ENCODE measurements at regions not wholly inside any gene's neighbourhood (a gene's known extent, or its start where the extent isn't known, plus 50 kb on each side); places are given as distances from the start of the nearest gene placed in this dataset.
A peak's percentile ranks its signal among the peaks of the same experiment; 100 is the strongest.

- Histone ChIP-seq H3K27me3 (ENCODE audit: control insufficient read depth in 2 of 2, insufficient read depth in 1 of 2, low read length in 1 of 2) (no peaks in the 10 kb centered on the region), H3K4me3 (ENCODE audit: low read length in 2 of 2) (no peak overlapping the region), H3K27ac (ENCODE audit: low read depth in 1 of 2, low read length in 1 of 2) (no peak overlapping the region), H3K9me3 (ENCODE audit: control insufficient read depth in 2 of 2, insufficient read depth in 1 of 2, low read length in 1 of 2) (no peaks in the 10 kb centered on the region), H3K4me1 (ENCODE audit: control insufficient read depth in 2 of 2, insufficient read depth in 2 of 2, low read length in 2 of 2) (no peaks in the 10 kb centered on the region), H3K36me3 (ENCODE audit: control insufficient read depth in 2 of 2, insufficient read depth in 2 of 2, low read length in 1 of 2) (no peaks in the 10 kb centered on the region)
- WGBS: 95% methylated on average over 5 of the region's 5 CpGs
- no peak for DNase-seq (ENCODE audit: low read depth in 6 of 9, low spot score in 9 of 9)
Measured at GRCh38 chr4:129600898-129601297, 504.9 kb downstream of the C4orf33 start.

GRCh38 chr4:129602447-129602846 lies 506.5 kb downstream of the C4orf33 start:
- no peaks in the 10 kb centered on the region for H3K4me1 ChIP-seq (ENCODE audit: control insufficient read depth in 2 of 2, insufficient read depth in 2 of 2, low read length in 2 of 2)
- WGBS: 95% methylated on average over 1 of the region's 1 CpG

GRCh38 chr4:129603241-129603931 lies 507.4 kb downstream of the C4orf33 start:
- 89% methylated on average over 4 of the region's 4 CpGs for WGBS
- Histone ChIP-seq H3K36me3 (ENCODE audit: control insufficient read depth in 2 of 2, insufficient read depth in 2 of 2, low read length in 1 of 2) (no peaks in the 10 kb centered on the region), H3K9me3 (ENCODE audit: control insufficient read depth in 2 of 2, insufficient read depth in 1 of 2, low read length in 1 of 2) (no peaks in the 10 kb centered on the region), H3K27me3 (ENCODE audit: control insufficient read depth in 2 of 2, insufficient read depth in 1 of 2, low read length in 1 of 2) (no peaks in the 10 kb centered on the region), H3K4me3 (ENCODE audit: low read length in 2 of 2) (no peak overlapping the region), H3K27ac (ENCODE audit: low read depth in 1 of 2, low read length in 1 of 2) (no peak overlapping the region), H3K4me1 (ENCODE audit: control insufficient read depth in 2 of 2, insufficient read depth in 2 of 2, low read length in 2 of 2) (no peaks in the 10 kb centered on the region)
- DNase-seq (ENCODE audit: low read depth in 6 of 9, low spot score in 9 of 9): no peak

More at GRCh38 chr4:129602447-129602846, 506.5 kb downstream of the C4orf33 start:
- no peak for DNase-seq (ENCODE audit: low read depth in 6 of 9, low spot score in 9 of 9)
- no peaks in the 10 kb centered on the region for H3K9me3 ChIP-seq (ENCODE audit: control insufficient read depth in 2 of 2, insufficient read depth in 1 of 2, low read length in 1 of 2)
- no peaks in the 10 kb centered on the region for H3K27me3 ChIP-seq (ENCODE audit: control insufficient read depth in 2 of 2, insufficient read depth in 1 of 2, low read length in 1 of 2)
- H3K36me3 ChIP-seq (ENCODE audit: control insufficient read depth in 2 of 2, insufficient read depth in 2 of 2, low read length in 1 of 2): no peaks in the 10 kb centered on the region
- H3K27ac ChIP-seq (ENCODE audit: low read depth in 1 of 2, low read length in 1 of 2): no peak overlapping the region
- no peak overlapping the region for H3K4me3 ChIP-seq (ENCODE audit: low read length in 2 of 2)

- H3K27me3 ChIP-seq (ENCODE audit: control insufficient read depth in 2 of 2, insufficient read depth in 1 of 2, low read length in 1 of 2): no peaks in the 10 kb centered on the region
- DNase-seq (ENCODE audit: low read depth in 6 of 9, low spot score in 9 of 9): no peak
- WGBS: 57% methylated on average over 1 of the region's 1 CpG
Measured at GRCh38 chr4:129604632-129605255, 508.8 kb downstream of the C4orf33 start.

GRCh38 chr4:129614611-129615010 lies 518.7 kb downstream of the C4orf33 start:
- H3K4me1 ChIP-seq (ENCODE audit: control insufficient read depth in 2 of 2, insufficient read depth in 2 of 2, low read length in 2 of 2): no peaks in the 10 kb centered on the region
- H3K4me3 ChIP-seq (ENCODE audit: low read length in 2 of 2): no peak overlapping the region
- WGBS: 73% methylated on average over 3 of the region's 3 CpGs
- H3K27me3 ChIP-seq (ENCODE audit: control insufficient read depth in 2 of 2, insufficient read depth in 1 of 2, low read length in 1 of 2): no peaks in the 10 kb centered on the region
- H3K36me3 ChIP-seq (ENCODE audit: control insufficient read depth in 2 of 2, insufficient read depth in 2 of 2, low read length in 1 of 2): no peaks in the 10 kb centered on the region
- DNase-seq (ENCODE audit: low read depth in 6 of 9, low spot score in 9 of 9): no peak
- no peak overlapping the region for H3K27ac ChIP-seq (ENCODE audit: low read depth in 1 of 2, low read length in 1 of 2)
- no peaks in the 10 kb centered on the region for H3K9me3 ChIP-seq (ENCODE audit: control insufficient read depth in 2 of 2, insufficient read depth in 1 of 2, low read length in 1 of 2)

More at GRCh38 chr4:129604632-129605255, 508.8 kb downstream of the C4orf33 start:
- Histone ChIP-seq H3K4me1 (ENCODE audit: control insufficient read depth in 2 of 2, insufficient read depth in 2 of 2, low read length in 2 of 2) (no peaks in the 10 kb centered on the region), H3K36me3 (ENCODE audit: control insufficient read depth in 2 of 2, insufficient read depth in 2 of 2, low read length in 1 of 2) (no peaks in the 10 kb centered on the region), H3K9me3 (ENCODE audit: control insufficient read depth in 2 of 2, insufficient read depth in 1 of 2, low read length in 1 of 2) (no peaks in the 10 kb centered on the region), H3K27ac (ENCODE audit: low read depth in 1 of 2, low read length in 1 of 2) (no peak overlapping the region), H3K4me3 (ENCODE audit: low read length in 2 of 2) (no peak overlapping the region)

- Histone ChIP-seq H3K27me3 (ENCODE audit: control insufficient read depth in 2 of 2, insufficient read depth in 1 of 2, low read length in 1 of 2) (no peaks in the 10 kb centered on the region), H3K4me1 (ENCODE audit: control insufficient read depth in 2 of 2, insufficient read depth in 2 of 2, low read length in 2 of 2) (no peaks in the 10 kb centered on the region), H3K27ac (ENCODE audit: low read depth in 1 of 2, low read length in 1 of 2) (peak overlapping the region; percentile 60 to 81), H3K36me3 (ENCODE audit: control insufficient read depth in 2 of 2, insufficient read depth in 2 of 2, low read length in 1 of 2) (no peaks in the 10 kb centered on the region), H3K4me3 (ENCODE audit: low read length in 2 of 2) (no peak overlapping the region), H3K9me3 (ENCODE audit: control insufficient read depth in 2 of 2, insufficient read depth in 1 of 2, low read length in 1 of 2) (no peaks in the 10 kb centered on the region)
- WGBS: 84% methylated on average over 2 of the region's 2 CpGs
- DNase-seq (ENCODE audit: low read depth in 6 of 9, low spot score in 9 of 9): peak in 3 of 9 donors; percentile 4 to 60 (median 18)
Measured at GRCh38 chr4:129622566-129622965, 526.6 kb downstream of the C4orf33 start.

GRCh38 chr4:129623233-129623875 lies 527.4 kb downstream of the C4orf33 start:
- no peaks in the 10 kb centered on the region for H3K9me3 ChIP-seq (ENCODE audit: control insufficient read depth in 2 of 2, insufficient read depth in 1 of 2, low read length in 1 of 2)
- WGBS: 32% methylated on average over 4 of the region's 4 CpGs
- no peak overlapping the region for H3K4me3 ChIP-seq (ENCODE audit: low read length in 2 of 2)
- H3K36me3 ChIP-seq (ENCODE audit: control insufficient read depth in 2 of 2, insufficient read depth in 2 of 2, low read length in 1 of 2): no peaks in the 10 kb centered on the region
- no peaks in the 10 kb centered on the region for H3K27me3 ChIP-seq (ENCODE audit: control insufficient read depth in 2 of 2, insufficient read depth in 1 of 2, low read length in 1 of 2)
- H3K4me1 ChIP-seq (ENCODE audit: control insufficient read depth in 2 of 2, insufficient read depth in 2 of 2, low read length in 2 of 2): no peaks in the 10 kb centered on the region
- H3K27ac ChIP-seq (ENCODE audit: low read depth in 1 of 2, low read length in 1 of 2): peak overlapping the region; percentile 77 to 81
- DNase-seq (ENCODE audit: low read depth in 6 of 9, low spot score in 9 of 9): peak; percentile 19 to 96 (median 73)

- no peaks in the 10 kb centered on the region for H3K9me3 ChIP-seq (ENCODE audit: control insufficient read depth in 2 of 2, insufficient read depth in 1 of 2, low read length in 1 of 2)
- 45% methylated on average over 5 of the region's 5 CpGs for WGBS
- H3K4me1 ChIP-seq (ENCODE audit: control insufficient read depth in 2 of 2, insufficient read depth in 2 of 2, low read length in 2 of 2): no peaks in the 10 kb centered on the region
- H3K27me3 ChIP-seq (ENCODE audit: control insufficient read depth in 2 of 2, insufficient read depth in 1 of 2, low read length in 1 of 2): no peaks in the 10 kb centered on the region
- DNase-seq (ENCODE audit: low read depth in 6 of 9, low spot score in 9 of 9): peak; percentile 6 to 80 (median 57)
- no peak overlapping the region for H3K4me3 ChIP-seq (ENCODE audit: low read length in 2 of 2)
- no peak overlapping the region for H3K27ac ChIP-seq (ENCODE audit: low read depth in 1 of 2, low read length in 1 of 2)
- H3K36me3 ChIP-seq (ENCODE audit: control insufficient read depth in 2 of 2, insufficient read depth in 2 of 2, low read length in 1 of 2): no peaks in the 10 kb centered on the region
Measured at GRCh38 chr4:129641179-129641578, 545.2 kb downstream of the C4orf33 start.

GRCh38 chr4:129645461-129645860 lies 549.5 kb downstream of the C4orf33 start:
- WGBS: 93% methylated on average over 3 of the region's 3 CpGs
- H3K4me3 ChIP-seq (ENCODE audit: low read length in 2 of 2): no peak overlapping the region
- no peak overlapping the region for H3K27ac ChIP-seq (ENCODE audit: low read depth in 1 of 2, low read length in 1 of 2)
- H3K9me3 ChIP-seq (ENCODE audit: control insufficient read depth in 2 of 2, insufficient read depth in 1 of 2, low read length in 1 of 2): no peaks in the 10 kb centered on the region
- H3K4me1 ChIP-seq (ENCODE audit: control insufficient read depth in 2 of 2, insufficient read depth in 2 of 2, low read length in 2 of 2): no peaks in the 10 kb centered on the region
- no peaks in the 10 kb centered on the region for H3K27me3 ChIP-seq (ENCODE audit: control insufficient read depth in 2 of 2, insufficient read depth in 1 of 2, low read length in 1 of 2)
- H3K36me3 ChIP-seq (ENCODE audit: control insufficient read depth in 2 of 2, insufficient read depth in 2 of 2, low read length in 1 of 2): no peaks in the 10 kb centered on the region
- DNase-seq (ENCODE audit: low read depth in 6 of 9, low spot score in 9 of 9): no peak
